ENCODE measurements at regions not wholly inside any gene's neighbourhood (a gene's known extent, or its start where the extent isn't known, plus 50 kb on each side); places are given as distances from the start of the nearest gene placed in this dataset.
A peak's percentile ranks its signal among the peaks of the same experiment; 100 is the strongest.
"Not testable (repeated sequence)": the region's sequence is repeated elsewhere in the genome, so short reads cannot be mapped to it uniquely, and the experiment has no call there.

DNA sequence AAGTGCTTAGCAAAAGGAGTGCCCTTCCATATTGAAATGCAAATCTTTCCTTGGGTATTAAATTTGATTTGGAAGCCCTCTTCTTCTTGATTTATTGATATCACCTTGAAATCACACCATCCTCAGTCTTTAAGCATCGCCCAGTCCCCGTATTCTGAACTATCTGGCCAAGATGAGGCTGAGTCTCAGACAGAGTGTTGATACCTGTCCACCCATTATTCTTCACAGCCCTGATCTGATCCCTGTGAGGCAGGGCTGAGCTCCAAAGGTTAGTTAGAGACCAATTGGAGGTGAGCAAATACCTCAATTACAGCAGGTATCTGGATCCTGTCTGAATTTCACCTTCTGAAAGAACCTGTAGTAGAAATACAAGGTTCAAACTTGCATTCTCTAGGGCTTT is 326.3 kb downstream of the FAT3 start:
- DNase-seq, result no peak

DNA sequence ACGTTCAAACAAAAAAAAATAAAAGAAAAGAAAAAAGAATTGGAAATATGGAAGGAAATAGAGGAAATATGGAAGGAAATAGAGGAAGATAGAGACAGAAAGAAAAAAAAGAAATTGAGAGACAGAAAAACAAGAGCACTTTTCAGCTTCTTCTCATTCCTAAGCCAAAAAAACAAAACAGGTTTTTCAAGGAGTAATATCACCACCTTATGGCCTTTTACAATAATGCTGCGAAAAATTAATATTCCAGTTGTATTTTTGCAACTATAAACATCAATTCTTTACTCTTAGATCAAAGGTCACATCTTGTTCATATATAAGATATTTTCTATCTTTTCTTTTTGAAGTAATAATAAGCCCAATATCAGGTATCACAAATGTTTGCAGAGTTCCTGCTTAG is 328.3 kb downstream of the FAT3 start:
- peak; percentile 4 for DNase-seq

GRCh38 chr11:92554688-92555087 is 330.1 kb downstream of the FAT3 start:
- DNase-seq, result no peak

DNA sequence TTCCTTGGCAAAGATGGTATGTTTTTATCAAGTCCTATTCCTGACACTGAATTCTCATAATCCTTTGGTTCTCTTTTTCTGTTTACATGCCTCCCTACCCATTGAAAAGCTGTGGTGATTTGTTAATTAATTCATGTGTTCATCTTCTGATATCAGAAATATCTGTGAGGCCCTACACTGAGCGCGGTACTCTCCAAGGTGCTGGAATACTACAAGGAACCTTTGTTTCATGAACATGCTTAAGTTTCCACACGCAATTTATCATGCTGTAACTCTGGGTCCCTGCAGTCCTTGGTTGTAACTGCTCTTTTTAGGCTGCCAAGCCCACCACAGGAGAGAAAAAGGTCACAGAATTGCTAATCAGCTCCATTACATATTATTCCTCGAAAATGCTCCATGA is 331.8 kb downstream of the FAT3 start:
- peak; percentile 41 for DNase-seq

- DNase-seq, result no peak
Observed at GRCh38 chr11:92557879-92558278, 333.3 kb downstream of the FAT3 start.

DNA sequence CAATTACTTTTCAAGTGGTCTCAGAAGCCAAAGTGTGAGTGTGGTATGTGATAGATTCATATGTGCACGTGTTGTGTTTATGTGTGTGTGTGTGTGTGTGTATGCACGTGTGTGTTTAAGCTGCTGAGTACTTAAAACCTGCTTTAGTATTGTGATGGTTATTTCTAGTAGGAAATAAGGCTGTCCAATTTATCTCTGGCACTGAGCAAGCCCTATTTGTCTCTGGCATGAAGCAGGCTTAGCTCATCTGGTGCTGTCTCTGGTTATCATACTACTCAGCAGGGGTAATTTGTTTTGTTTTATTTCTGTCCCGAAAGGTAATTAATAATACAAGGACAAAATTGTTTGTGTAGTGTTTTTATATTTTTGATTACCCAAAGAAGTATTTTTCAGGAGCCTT is 333.7 kb downstream of the FAT3 start:
- no peak for DNase-seq

DNA sequence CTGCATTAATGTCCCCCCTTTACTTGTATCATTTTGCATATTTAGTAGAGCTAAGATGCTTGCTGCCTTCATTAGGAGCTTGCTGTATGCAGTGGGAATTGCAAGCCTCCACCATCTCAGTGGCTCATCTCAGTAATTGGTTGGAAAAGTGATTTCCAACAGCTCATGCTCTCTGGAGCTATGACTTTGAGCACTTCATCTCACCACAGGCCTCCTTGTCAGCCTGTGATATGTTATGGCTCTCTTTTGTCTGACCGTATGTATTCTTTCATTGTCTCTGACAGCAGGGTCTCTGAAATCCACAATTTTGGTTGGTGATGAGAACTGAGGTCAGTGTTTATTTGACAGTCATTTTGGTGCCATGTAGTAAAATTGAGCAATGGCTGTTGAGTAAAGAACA is 345.1 kb downstream of the FAT3 start:
- DNase-seq, result no peak

- no peak for DNase-seq
Observed at GRCh38 chr11:92572559-92572958, 347.9 kb downstream of the FAT3 start.

DNA sequence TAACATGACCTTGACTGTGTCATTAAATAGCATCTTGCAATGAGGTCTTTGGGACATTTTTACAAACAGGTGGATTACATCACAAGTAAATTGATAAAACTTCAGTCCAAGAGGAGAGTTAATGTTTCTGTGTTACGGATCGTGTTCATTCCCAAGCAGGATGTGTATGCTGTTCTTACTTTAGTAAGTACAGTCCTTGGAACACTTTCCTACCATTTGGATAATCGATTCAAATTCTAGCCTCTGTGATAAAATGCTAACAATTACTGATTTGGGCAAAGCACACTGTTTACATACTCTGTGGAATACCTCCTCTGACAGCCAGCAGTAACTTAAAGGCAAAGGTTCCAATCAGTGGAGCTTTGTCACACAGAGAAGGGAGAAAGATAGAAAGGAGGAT is 351.7 kb downstream of the FAT3 start:
- no peak for DNase-seq

DNA sequence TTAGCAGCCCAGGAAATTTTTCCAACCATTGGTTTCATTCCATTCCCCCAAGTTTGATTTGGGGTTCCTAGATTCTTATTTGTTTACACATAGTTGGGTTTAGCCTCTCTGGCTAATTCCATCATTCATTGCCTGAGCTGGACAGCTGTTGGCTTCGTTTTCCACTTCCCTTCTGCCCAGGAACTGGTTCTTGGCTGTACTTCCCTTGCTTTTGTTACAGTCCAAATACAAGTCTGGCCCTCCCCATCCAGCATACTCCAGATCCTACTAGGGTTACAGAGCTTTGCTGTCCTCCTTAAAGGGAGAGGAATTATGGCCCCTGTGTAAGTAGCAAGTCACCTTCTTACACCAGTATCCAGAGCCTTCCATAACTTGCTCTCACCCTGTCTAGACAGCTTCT is 356.3 kb downstream of the FAT3 start:
- DNase-seq, result no peak

- no peak for DNase-seq
Observed at GRCh38 chr11:92588393-92588792, 363.8 kb downstream of the FAT3 start.

- DNase-seq, result no peak
Observed at GRCh38 chr11:92589512-92589911, 364.9 kb downstream of the FAT3 start.

DNA sequence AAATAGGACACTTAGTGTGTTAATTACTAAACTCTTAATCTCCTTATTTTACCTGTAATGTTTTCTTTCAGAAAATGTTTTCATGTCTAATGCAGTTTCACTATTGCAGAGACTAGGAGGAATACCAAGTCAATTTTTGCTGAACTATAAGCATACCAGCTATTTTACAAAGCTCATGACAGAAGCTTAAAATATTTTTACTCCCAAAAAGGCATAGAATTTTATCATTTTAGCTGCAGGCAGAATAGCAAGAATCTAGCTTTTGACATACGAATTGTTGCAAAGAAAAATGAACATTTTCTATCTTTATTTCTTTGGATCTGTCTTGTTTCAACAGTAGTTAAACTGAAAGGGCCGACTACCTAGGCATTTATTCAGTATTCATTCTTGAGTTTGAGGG is 366.9 kb downstream of the FAT3 start:
- no peak for DNase-seq

GRCh38 chr11:92594251-92594650 is 369.6 kb downstream of the FAT3 start:
- no peak for DNase-seq

- DNase-seq, result no peak
Observed at GRCh38 chr11:92595052-92595451, 370.4 kb downstream of the FAT3 start.

DNA sequence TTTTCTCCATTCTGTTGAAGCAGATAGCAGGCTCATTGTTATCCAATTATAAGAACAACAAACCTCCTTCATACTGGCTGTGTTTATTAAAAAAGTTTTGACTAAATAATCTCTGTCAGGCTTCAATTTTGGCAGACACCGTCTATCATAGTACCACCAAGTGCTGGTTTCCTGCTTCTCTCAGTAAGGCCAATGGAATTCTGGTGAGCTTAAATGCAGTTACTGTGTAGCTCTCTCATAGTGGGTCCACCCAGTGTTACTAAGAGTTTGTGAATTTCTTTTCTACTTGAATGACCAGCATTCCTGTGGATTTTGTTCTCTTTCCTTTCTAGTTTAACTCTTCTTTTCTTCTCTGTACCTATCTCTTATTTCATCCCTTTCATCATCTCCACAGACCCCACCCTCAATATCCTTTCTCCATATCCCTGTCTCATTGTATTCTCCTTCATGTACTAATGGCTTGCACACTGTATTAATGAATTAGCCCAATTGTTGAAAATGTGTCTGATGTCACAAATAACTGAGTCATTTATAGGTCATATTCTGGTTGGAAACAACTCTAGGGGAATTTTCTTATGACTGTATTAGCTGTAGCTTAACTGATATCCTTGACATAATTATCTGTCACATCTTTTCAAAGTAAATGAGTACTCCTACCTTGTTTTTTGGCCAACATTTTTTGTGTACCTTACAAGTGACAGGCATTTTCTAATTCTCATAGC is 372.1 kb downstream of the FAT3 start:
- DNase-seq, result no peak

DNA sequence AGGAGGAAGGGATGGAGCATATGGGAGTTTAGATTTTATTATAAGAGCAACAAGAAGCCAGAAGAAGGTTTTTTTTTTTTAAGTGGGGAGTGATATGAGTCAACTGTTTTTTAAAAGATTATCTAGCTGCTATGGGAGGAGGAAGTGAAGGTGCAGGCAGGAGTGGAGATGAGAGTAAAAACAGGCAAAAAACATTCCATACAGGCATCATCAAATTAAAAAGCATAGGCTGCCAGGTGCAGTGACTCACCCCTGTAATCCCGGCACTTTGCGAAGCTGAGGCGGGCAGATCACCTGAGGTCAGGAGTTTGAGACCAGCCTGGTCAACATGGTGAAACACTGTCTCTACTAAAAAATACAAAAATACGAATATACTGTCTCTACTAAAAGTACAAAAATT is 368.4 kb upstream of the MTNR1B start:
- DNase-seq, result no peak

- no peak for DNase-seq
Observed at GRCh38 chr11:92605667-92606066, 363.8 kb upstream of the MTNR1B start.

DNA sequence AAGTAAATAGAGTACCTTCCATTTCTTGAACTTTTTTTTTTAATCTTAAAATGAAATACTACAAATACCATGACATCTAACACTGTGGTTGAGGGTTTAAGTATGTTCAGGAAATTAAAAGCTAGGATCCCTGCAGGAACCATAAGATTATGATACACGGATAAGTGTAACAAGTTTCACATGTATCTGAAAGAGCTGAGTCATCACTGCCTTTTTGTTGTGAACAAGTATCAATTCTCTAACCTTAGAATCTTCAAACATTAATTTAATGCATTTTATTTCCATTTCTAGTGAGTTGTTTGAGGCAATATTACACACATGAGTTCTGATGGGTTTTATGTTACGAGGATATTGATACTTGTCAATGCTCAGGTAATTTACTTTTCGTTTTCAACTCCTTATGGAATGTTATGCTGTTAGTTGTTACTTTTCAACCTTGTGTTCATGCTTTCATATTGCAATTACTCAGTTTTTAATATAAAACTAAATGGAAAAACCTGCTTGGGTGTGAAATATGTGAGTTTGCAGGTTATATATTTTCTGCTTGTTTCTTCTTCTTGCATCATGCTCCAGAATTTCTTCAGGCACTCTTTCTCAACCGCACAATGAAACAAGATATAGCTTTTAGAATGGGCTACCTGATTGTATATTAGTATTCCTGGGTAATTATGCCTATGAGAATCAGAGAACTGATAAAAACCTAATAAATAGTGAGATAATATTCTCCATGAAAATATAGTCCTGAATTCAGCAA is 361.3 kb upstream of the MTNR1B start:
- no peak for DNase-seq

- no peak for DNase-seq
Observed at GRCh38 chr11:92611157-92611556, 358.3 kb upstream of the MTNR1B start.

GRCh38 chr11:92618020-92618419 is 351.4 kb upstream of the MTNR1B start:
- DNase-seq, result not testable (repeated sequence)

- DNase-seq, result no peak
Observed at GRCh38 chr11:92623055-92623454, 346.4 kb upstream of the MTNR1B start.

DNA sequence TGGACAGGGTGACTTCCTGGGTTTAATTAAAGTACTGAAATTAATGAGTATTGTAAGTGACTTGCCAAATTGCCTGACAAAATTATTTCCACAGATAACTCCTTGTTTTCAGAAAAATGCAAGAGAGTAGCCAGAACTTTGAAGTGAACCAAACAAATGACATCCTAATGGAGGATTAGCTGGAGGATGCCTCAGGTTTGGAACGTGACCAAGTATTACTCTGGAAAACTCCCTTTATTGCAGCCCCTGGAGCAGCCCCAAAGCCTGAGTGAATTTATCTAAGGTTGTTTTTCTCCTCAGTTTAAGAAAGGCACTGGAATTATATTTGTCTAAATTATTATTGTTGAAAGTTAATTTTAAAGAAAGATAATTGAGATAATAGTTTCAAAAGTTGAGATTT is 343.6 kb upstream of the MTNR1B start:
- no peak for DNase-seq

DNA sequence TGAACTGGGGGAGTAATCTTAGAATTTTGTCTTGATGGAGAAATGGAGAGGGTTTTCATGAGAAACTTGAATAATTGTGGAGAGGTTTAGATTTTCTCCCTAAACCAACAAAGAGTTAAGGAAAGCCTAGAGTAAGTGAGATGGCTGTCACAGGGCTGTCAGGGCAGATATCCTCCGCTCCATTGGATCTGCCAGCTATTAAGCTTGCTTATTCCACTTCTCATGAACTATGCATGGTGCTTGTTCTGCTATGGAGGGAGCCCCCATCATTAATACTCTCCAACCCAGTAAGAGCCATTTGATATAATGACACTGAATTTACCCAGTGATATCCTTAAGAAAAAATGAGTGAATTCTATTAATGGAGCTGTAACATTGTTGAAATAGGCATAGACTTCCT is 342.8 kb upstream of the MTNR1B start:
- DNase-seq, result no peak

All from hematopoietic multipotent progenitor cell treated with erythropoietin and hydrocortisone succinate and interleukin-3 and kit ligand, for 4 days (in vitro differentiated cells).